HUES6 (cell line): ENCODE measurements at regions not wholly inside any gene's neighbourhood (a gene's known extent, or its start where the extent isn't known, plus 50 kb on each side); places are given as distances from the start of the nearest gene placed in this dataset.

Experiments used
- H3K27ac ChIP-seq: 2 replicates; pipeline ENCODE4 v1.7.0; 2013; ENCODE audit warnings: low read depth, mild to moderate bottlenecking, low read length, inconsistent platforms
- H3K27me3 ChIP-seq: 2 replicates; pipeline ENCODE4 v1.6.1; 2013; ENCODE audit warnings: low read length; ENCODE audit not compliant: control insufficient read depth, insufficient read depth
- H3K36me3 ChIP-seq: 2 replicates; pipeline ENCODE4 v1.6.1; 2013; ENCODE audit warnings: low read length; ENCODE audit not compliant: control insufficient read depth, insufficient read depth
- H3K4me1 ChIP-seq: 2 replicates; pipeline ENCODE4 v1.6.1; 2013; ENCODE audit warnings: low read length; ENCODE audit not compliant: control insufficient read depth, insufficient read depth
- H3K4me3 ChIP-seq: 2 replicates; pipeline ENCODE4 v1.5.1; 2013; ENCODE audit warnings: low read depth, low read length
- H3K9ac ChIP-seq: one replicate; pipeline ENCODE4 v1.6.1; 2013; ENCODE audit warnings: mild to moderate bottlenecking, low read length
- H3K9me3 ChIP-seq: 2 replicates; pipeline ENCODE4 v1.6.1; 2013; ENCODE audit warnings: low read depth, low read length; ENCODE audit not compliant: control insufficient read depth, insufficient read depth

DNA sequence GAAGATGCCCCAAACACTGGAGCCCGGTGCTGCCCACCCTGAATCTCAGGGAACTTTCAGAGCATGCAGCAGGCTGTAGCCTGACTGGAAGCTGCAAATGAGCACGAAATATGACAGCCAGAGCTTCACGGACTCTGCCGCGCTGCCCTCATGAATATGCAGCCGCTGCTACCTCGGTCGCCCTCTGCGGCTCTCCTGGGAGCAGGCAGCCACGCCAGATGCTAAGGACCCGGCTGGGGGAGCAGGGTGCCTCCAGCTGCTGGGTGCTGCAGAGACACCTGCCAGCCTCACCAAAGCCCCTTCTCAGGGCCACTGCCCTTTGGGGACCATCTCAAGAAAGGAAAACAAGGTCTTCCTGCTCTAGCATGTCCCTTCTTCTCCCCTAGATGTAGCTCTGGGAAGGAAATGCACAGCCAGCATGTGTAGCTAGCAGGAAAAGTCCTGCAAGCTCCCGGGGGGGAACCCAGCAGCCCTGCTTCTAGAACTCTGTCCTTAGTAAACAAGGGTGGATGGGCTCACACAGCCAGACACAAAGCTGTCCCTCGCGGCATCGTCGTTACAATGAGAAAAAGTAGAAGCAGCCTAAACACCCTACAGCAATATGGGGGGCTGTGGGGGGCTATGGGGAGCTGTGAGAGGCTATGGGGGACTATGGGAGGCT, 56.8 kb upstream of the OLFM1 start:
- Histone ChIP-seq H3K36me3 (no peaks in the 10 kb centered on the region), H3K27me3 (peaks cover 2% of the 10 kb centered on the region), H3K9me3 (no peaks in the 10 kb centered on the region; the same call in 1 of the 2 replicates), H3K9ac (no peak overlapping the region), H3K27ac (no peak overlapping the region), H3K4me1 (no peaks in the 10 kb centered on the region), H3K4me3 (no peak overlapping the region)

- H3K36me3 ChIP-seq, result no peaks in the 10 kb centered on the region
- H3K27me3 ChIP-seq, result peaks cover 2% of the 10 kb centered on the region
- no peak overlapping the region for H3K9ac ChIP-seq
- no peaks in the 10 kb centered on the region for H3K4me1 ChIP-seq
- no peak overlapping the region for H3K27ac ChIP-seq
- H3K4me3 ChIP-seq, result no peak overlapping the region
- H3K9me3 ChIP-seq, result no peaks in the 10 kb centered on the region
Measured at GRCh38 chr9:135032041-135032835, 55.2 kb upstream of the OLFM1 start.

DNA sequence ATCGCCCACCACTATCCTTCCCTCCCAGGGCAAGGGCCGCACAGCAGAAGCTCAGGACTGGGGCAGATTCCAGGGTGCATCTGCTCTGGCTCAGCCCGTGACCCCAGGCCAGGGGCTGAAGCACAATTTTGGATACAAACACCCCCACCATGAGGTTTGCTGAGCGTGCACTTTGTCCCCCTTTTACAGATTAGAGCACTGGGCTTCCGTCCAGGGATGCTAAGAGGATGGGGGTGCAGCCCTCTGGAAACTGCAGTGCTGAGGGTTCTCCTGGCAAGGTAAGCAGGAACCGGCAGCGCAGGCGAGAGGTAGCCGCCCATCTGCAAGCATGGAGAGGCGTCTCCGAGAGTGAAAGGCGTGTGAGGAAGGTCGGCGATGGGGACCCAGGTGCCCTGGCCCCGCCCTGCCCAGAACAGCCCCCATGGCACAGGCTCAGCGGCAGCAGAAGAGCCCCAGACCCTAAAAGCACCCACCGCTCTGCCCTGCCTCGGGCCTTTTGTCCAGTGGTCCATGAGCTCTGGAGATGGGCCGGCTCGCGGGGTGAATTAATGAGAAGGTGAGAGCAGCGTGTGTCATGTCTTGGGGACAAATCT, 54.5 kb upstream of the OLFM1 start:
- H3K4me3 ChIP-seq, result no peak overlapping the region
- no peak overlapping the region for H3K27ac ChIP-seq
- no peaks in the 10 kb centered on the region for H3K9me3 ChIP-seq
- peaks cover 2% of the 10 kb centered on the region for H3K27me3 ChIP-seq
- no peak overlapping the region for H3K9ac ChIP-seq
- no peaks in the 10 kb centered on the region for H3K4me1 ChIP-seq
- H3K36me3 ChIP-seq, result no peaks in the 10 kb centered on the region

DNA sequence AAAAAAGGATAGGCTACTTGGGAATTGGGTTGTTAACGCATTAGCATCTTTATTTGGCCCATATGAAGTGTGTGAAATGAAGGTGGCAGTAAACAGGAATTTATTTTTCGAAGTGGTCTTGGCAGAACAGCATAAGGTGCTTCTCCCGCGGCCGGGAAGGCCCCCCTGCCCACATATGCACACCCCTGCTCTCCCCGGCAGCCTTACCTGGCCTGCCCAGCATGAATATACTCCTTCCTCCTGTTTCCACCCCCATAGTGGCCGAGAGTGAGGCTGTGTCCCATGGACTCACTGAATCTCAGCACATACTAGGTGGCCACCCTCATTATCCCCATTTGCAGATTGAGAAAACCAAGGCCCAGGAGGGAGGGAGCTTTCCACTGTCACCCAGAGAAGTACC, 54.0 kb upstream of the OLFM1 start:
- no peak overlapping the region for H3K4me3 ChIP-seq
- H3K9me3 ChIP-seq, result no peaks in the 10 kb centered on the region
- H3K9ac ChIP-seq, result no peak overlapping the region
- no peak overlapping the region for H3K27ac ChIP-seq
- H3K4me1 ChIP-seq, result no peaks in the 10 kb centered on the region
- no peaks in the 10 kb centered on the region for H3K36me3 ChIP-seq
- H3K27me3 ChIP-seq, result peaks cover 2% of the 10 kb centered on the region

- no peak overlapping the region for H3K27ac ChIP-seq
- H3K36me3 ChIP-seq, result no peaks in the 10 kb centered on the region
- no peaks in the 10 kb centered on the region for H3K9me3 ChIP-seq
- H3K27me3 ChIP-seq, result peaks cover 2% of the 10 kb centered on the region
- H3K4me3 ChIP-seq, result no peak overlapping the region
- no peak overlapping the region for H3K9ac ChIP-seq
- no peaks in the 10 kb centered on the region for H3K4me1 ChIP-seq
Measured at GRCh38 chr9:135034106-135034505, 53.4 kb upstream of the OLFM1 start.

DNA sequence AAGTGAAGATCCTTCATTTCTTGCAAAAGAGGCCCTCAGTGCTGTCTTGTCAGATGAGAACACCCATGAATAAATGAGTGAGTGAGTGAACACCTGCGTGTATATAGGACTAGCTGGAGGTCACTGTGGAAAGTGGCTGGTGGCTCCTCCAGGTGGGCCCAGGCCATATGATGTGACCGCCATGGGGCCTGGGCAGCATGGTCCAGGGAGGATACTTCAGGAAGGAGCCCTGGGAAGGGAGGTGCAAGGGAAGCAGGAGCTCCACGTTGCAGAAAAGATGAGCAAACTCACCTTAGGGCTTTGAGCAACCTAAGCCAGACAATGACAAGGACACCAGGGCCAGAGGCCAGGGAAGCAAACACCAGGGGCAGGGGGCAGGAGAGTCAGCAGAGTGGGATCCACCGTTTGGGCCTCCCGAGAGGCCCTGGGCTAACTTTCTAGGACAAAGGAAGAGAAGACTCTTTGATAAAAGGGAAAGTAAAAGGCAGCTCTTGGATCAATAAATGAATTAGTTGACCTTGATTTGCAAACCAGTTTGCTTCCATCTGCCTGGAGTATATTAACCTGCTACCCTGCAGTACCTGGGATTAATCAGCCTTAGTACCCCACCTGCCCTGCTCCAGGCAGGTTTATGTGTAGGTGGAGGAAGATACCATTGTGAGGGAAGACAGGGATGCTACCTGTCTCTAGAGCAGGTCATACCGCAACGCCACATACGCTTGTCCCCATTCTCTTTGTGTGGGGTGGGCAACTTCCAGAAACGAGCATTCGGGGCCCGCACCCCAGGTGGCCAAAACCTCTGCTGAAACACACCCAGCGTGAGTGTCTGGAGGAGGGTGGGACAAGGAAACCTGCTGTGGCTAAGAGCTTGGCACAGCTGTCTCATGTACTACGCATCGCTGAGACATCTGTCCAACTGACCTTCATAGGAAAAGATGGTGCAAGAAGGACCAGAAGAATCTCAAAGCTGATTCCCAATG, 51.4 kb upstream of the OLFM1 start:
- Histone ChIP-seq H3K27me3 (peaks cover 2% of the 10 kb centered on the region), H3K27ac (no peak overlapping the region), H3K9ac (no peak overlapping the region), H3K4me1 (no peaks in the 10 kb centered on the region), H3K9me3 (no peaks in the 10 kb centered on the region), H3K36me3 (no peaks in the 10 kb centered on the region), H3K4me3 (no peak overlapping the region)

GRCh38 chr9:135036861-135037465, 50.5 kb upstream of the OLFM1 start:
- H3K4me3 ChIP-seq, result no peak overlapping the region
- no peaks in the 10 kb centered on the region for H3K36me3 ChIP-seq
- no peaks in the 10 kb centered on the region for H3K4me1 ChIP-seq
- H3K27ac ChIP-seq, result no peak overlapping the region
- H3K9me3 ChIP-seq, result no peaks in the 10 kb centered on the region
- peaks cover 2% of the 10 kb centered on the region for H3K27me3 ChIP-seq
- no peak overlapping the region for H3K9ac ChIP-seq

DNA sequence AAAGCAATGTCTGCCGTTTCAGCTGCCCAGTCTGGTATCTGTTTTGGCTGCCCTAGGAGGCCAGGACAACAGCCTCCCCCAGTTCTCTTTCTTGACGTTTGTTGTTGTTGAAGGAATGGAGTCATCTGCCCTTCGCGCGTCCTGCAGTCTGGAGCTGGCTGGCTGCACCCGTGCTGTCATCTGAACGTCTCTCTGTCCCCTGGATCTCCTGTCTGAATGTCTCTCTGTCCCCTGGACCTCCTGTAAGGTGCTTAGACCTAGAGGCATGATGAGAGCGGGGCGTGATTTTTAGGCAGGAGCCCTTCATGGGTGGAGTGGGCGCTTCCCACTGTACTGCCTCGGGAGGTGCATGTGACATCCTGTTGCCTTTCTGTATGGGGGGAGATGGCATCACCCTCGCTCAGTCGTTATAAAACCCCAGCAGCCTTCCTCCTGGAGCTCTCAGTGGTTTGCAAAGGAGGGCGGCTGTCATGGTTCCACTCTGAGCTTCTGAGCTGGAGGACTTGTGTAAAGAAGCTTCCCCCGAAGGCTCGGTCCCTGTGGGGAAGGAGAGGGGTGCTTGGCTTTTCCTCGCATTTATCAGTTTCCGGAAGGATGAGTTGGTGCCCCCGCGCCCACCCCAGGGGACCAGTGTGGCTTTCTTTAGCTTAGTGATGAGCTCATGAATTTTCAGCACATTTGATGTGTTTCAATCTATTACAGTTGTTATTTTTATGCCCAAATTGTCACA, 49.8 kb upstream of the OLFM1 start:
- H3K27me3 ChIP-seq, result no peaks in the 10 kb centered on the region; the same call in 1 of the 2 replicates
- H3K9ac ChIP-seq, result no peak overlapping the region
- H3K4me1 ChIP-seq, result no peaks in the 10 kb centered on the region
- H3K4me3 ChIP-seq, result no peak overlapping the region
- H3K27ac ChIP-seq, result no peak overlapping the region
- H3K36me3 ChIP-seq, result no peaks in the 10 kb centered on the region
- H3K9me3 ChIP-seq, result no peaks in the 10 kb centered on the region
